Thymus (tissue), 11 donors: ENCODE measurements at regions not wholly inside any gene's neighbourhood (a gene's known extent, or its start where the extent isn't known, plus 50 kb on each side); places are given as distances from the start of the nearest gene placed in this dataset.
A peak's percentile ranks its signal among the peaks of the same experiment; 100 is the strongest.

Experiments
- DNase-seq, 9 donors: peaks; one replicate each; pipeline ENCODE4 v3.0.0-alpha.2; 2013; ENCODE audit warnings: low spot score in 9 of 9, low read depth in 6 of 9, missing footprints in 1 of 9
- H3K27ac ChIP-seq, 2 donors: one replicate each; pipeline ENCODE4 v1.5.1; 2013; ENCODE audit warnings: control low read depth in 1 of 2, low read depth in 1 of 2, low read length in 1 of 2, mild to moderate bottlenecking in 1 of 2, moderate library complexity in 1 of 2
- H3K27me3 ChIP-seq, 2 donors: one replicate each; pipeline ENCODE4 v1.5.1; 2013; ENCODE audit warnings: low read length in 1 of 2; ENCODE audit not compliant: control insufficient read depth in 2 of 2, insufficient read depth in 1 of 2
- H3K36me3 ChIP-seq, 2 donors: one replicate each; pipeline ENCODE4 v1.5.1; 2013; ENCODE audit warnings: low read length in 1 of 2, mild to moderate bottlenecking in 1 of 2, moderate library complexity in 1 of 2; ENCODE audit not compliant: control insufficient read depth in 2 of 2, insufficient read depth in 2 of 2
- H3K4me1 ChIP-seq, 2 donors: one replicate each; pipeline ENCODE4 v1.5.1; 2013; ENCODE audit warnings: low read length in 2 of 2; ENCODE audit not compliant: control insufficient read depth in 2 of 2, insufficient read depth in 2 of 2
- H3K4me3 ChIP-seq, 2 donors: one replicate each; pipeline ENCODE4 v1.5.1; 2013; ENCODE audit warnings: low read length in 2 of 2, control low read depth in 1 of 2, mild to moderate bottlenecking in 1 of 2
- H3K9me3 ChIP-seq, 2 donors: one replicate each; pipeline ENCODE4 v1.5.1; 2013; ENCODE audit warnings: low read length in 1 of 2, mild to moderate bottlenecking in 1 of 2; ENCODE audit not compliant: control insufficient read depth in 2 of 2, insufficient read depth in 1 of 2
- WGBS: extraction: QIAGEN DNeasy Blood & Tissue Kit; methylation state at CpG from one replicate; pipeline ENCODE4 v1.1.7; 2013; 5-methylcytosine and 5-hydroxymethylcytosine counted together
- donor health status: healthy.

DNA sequence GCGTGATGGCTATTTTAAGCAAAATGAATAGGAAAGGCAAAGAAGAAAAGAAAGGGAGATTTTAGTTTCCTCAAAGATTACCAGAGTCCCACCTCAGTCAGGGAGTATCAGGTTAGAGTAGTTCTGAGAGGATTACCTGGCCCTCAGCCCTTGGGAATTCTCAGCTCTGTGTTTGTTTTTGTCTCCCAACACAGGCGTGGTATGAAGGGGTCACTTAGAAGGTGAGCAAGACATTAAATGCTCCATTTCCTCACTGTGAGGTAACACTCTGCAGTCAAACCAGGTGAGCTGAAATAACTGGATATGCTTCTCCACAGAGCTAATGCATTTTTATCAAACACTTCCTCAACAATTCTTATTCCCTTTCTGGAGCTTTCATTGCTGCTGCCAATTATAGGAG, 232.2 kb downstream of the IKZF2 start:
- peaks cover 0 to 6% of the 10 kb centered on the region in 2 donors for H3K36me3 ChIP-seq
- H3K4me1 ChIP-seq = peaks cover 9 to 30% of the 10 kb centered on the region in 2 donors

DNA sequence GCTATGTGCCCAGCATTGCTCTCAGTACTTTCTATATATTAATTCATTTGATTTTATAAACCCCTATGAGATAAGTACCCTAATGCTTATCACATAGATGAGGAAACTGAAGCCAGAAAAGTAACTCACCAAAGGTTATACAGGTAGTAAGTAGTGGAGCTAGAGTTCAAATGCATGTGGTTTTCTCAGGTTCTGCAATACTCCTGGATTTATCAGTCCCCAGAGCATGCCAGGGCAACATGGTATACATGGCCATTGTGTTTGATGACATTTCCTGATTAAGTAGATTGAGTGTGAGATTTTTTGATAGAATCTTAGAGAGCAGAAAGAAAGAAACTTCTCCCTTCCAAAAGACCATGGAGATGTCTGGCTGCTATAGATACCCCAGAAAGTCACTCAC, 233.1 kb downstream of the IKZF2 start:
- Histone ChIP-seq H3K36me3 (peaks cover 0 to 6% of the 10 kb centered on the region in 2 donors), H3K4me1 (peaks cover 9 to 35% of the 10 kb centered on the region in 2 donors), H3K27ac (no peak overlapping the region), H3K4me3 (no peak overlapping the region), H3K27me3 (no peaks in the 10 kb centered on the region), H3K9me3 (no peaks in the 10 kb centered on the region)
- no peak for DNase-seq

More for the DNA sequence above, 232.2 kb downstream of the IKZF2 start:
- no peak for DNase-seq
- Histone ChIP-seq H3K9me3 (no peaks in the 10 kb centered on the region), H3K4me3 (no peak overlapping the region), H3K27ac (no peak overlapping the region), H3K27me3 (no peaks in the 10 kb centered on the region)
- 92% methylated on average over 2 of the region's 2 CpGs for WGBS

GRCh38 chr2:212915121-212915782, 236.2 kb downstream of the IKZF2 start:
- H3K27me3 ChIP-seq = no peaks in the 10 kb centered on the region
- peaks cover 18 to 49% of the 10 kb centered on the region in 2 donors for H3K4me1 ChIP-seq
- no peak overlapping the region for H3K4me3 ChIP-seq
- 96% methylated on average over 4 of the region's 4 CpGs for WGBS
- peak in 1 of 9 donors; percentile 37 for DNase-seq
- H3K9me3 ChIP-seq = no peaks in the 10 kb centered on the region
- H3K27ac ChIP-seq = peak overlapping the region in 1 of 2 donors; percentile 64
- no peaks in the 10 kb centered on the region for H3K36me3 ChIP-seq

- whole genome bisulfite sequencing = 5% methylated on average over 3 of the region's 3 CpGs
- peaks cover 18 to 52% of the 10 kb centered on the region in 2 donors for H3K4me1 ChIP-seq
These were observed 237.0 kb downstream of the IKZF2 start for GRCh38 chr2:212914392-212914791.

GRCh38 chr2:212913640-212914306, 237.6 kb downstream of the IKZF2 start:
- H3K4me1 ChIP-seq = peaks cover 18 to 51% of the 10 kb centered on the region in 2 donors

More at GRCh38 chr2:212914392-212914791, 237.0 kb downstream of the IKZF2 start:
- no peaks in the 10 kb centered on the region for H3K27me3 ChIP-seq
- H3K36me3 ChIP-seq = no peaks in the 10 kb centered on the region
- no peak overlapping the region for H3K4me3 ChIP-seq
- H3K27ac ChIP-seq = peak overlapping the region in 1 of 2 donors; percentile 64
- no peaks in the 10 kb centered on the region for H3K9me3 ChIP-seq
- DNase-seq = peak in 1 of 9 donors; percentile 32

DNA sequence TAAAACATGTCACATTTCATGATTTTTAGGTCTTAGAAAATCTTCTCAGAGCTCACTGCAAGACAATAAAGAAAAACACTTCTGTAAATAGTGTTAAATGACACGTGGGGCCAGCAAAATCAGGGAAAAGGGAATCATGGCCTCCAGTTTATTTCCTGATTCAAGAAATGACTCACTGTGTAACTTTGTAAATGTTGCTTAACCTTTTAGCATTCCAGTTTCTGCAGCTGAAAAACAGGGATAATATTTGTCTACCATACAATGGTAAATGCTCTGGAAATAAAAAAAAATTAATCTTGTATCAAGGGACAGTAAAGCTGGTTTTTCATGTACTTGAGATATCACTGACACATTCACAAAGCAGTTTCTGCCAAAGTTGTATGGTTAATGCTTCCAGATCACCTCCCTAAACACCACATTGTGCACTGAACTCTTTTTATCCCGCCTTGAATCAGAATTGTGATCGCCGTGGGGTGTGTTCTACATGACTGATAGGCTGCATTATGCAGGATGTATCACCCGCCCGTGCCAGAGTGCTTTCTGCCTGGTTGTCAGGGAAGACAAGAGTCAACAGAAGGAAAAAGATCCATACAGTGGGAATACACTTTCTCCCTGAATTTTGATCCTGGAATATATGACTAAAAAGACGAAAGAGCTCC, 238.8 kb downstream of the IKZF2 start:
- peak in 1 of 9 donors; percentile 32 for DNase-seq
- H3K4me3 ChIP-seq = no peak overlapping the region
- 92% methylated on average over 7 of the region's 7 CpGs for WGBS
- no peaks in the 10 kb centered on the region for H3K27me3 ChIP-seq
- H3K9me3 ChIP-seq = no peaks in the 10 kb centered on the region
- H3K27ac ChIP-seq = peak overlapping the region in 1 of 2 donors; percentile 49
- no peaks in the 10 kb centered on the region for H3K36me3 ChIP-seq
- H3K4me1 ChIP-seq = peaks cover 18 to 46% of the 10 kb centered on the region in 2 donors

More at GRCh38 chr2:212913640-212914306, 237.6 kb downstream of the IKZF2 start:
- no peaks in the 10 kb centered on the region for H3K36me3 ChIP-seq
- H3K9me3 ChIP-seq = no peaks in the 10 kb centered on the region
- WGBS = 86% methylated on average over 6 of the region's 6 CpGs
- H3K27ac ChIP-seq = peak overlapping the region in 1 of 2 donors; percentile 64
- DNase-seq = no peak
- H3K4me3 ChIP-seq = no peak overlapping the region
- H3K27me3 ChIP-seq = no peaks in the 10 kb centered on the region

DNA sequence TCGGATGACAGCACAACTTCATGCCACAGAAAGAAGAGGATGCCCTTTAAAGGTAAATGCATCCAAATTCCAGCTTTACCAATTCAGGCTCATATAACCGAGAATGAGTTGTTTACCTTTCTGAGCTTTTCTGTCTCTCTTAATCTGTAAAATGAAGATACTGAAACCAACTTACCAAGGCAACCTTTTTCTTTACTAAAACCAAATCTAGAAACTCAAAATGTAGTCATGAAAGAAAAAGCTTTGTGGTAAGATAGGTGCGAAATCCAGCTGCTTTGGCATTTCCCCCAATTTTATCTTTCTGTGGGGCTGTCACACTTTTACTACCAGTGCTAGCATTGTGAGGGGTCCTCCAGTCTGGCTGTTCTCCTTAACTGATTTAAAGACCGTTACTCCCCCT, 240.4 kb downstream of the IKZF2 start:
- Histone ChIP-seq H3K36me3 (no peaks in the 10 kb centered on the region), H3K27me3 (no peaks in the 10 kb centered on the region), H3K4me1 (peaks cover 18 to 34% of the 10 kb centered on the region in 2 donors), H3K9me3 (no peaks in the 10 kb centered on the region), H3K27ac (peak overlapping the region; percentile 86 to 87), H3K4me3 (peak overlapping the region; percentile 5 to 24)
- 39% methylated on average over 4 of the region's 4 CpGs for WGBS
- DNase-seq = peak in 3 of 9 donors; percentile 41 to 65 (median 41)

GRCh38 chr2:212908682-212909435, 242.6 kb downstream of the IKZF2 start:
- DNase-seq = no peak
- no peak overlapping the region for H3K27ac ChIP-seq
- WGBS = over 99% methylated on average over 4 of the region's 4 CpGs
- no peaks in the 10 kb centered on the region for H3K9me3 ChIP-seq
- H3K27me3 ChIP-seq = no peaks in the 10 kb centered on the region
- H3K4me1 ChIP-seq = peaks cover 8 to 22% of the 10 kb centered on the region in 2 donors
- H3K36me3 ChIP-seq = no peaks in the 10 kb centered on the region
- no peak overlapping the region for H3K4me3 ChIP-seq
